ENCODE measurements at regions not wholly inside any gene's neighbourhood (a gene's known extent, or its start where the extent isn't known, plus 50 kb on each side); places are given as distances from the start of the nearest gene placed in this dataset.

- Histone ChIP-seq H4K20me1 (ENCODE audit: insufficient read depth, low read length, poor library complexity, severe bottlenecking) (no peaks in the 10 kb centered on the region), H3K4me2 (ENCODE audit: low read depth, low read length, poor library complexity, severe bottlenecking) (no peak overlapping the region), H3F3A (ENCODE audit: low read depth) (no peaks in the 10 kb centered on the region), H3K9me3 (ENCODE audit: insufficient read depth, low read depth, low read length) (peaks cover 3% of the 10 kb centered on the region; the same call in 1 of the 2 replicates), H3K9ac (ENCODE audit: low read depth, low read length, poor library complexity, severe bottlenecking) (no peak overlapping the region), H3K36me3 (ENCODE audit: insufficient read depth, low read length) (no peaks in the 10 kb centered on the region), H3K27me3 (ENCODE audit: insufficient read depth, low read length, poor library complexity, severe bottlenecking) (no peaks in the 10 kb centered on the region), H2AFZ (ENCODE audit: low read length) (no peak overlapping the region), H3K4me1 (ENCODE audit: insufficient read depth, low read length, poor library complexity, severe bottlenecking) (no peaks in the 10 kb centered on the region), H3K79me2 (ENCODE audit: insufficient read depth, low read length) (no peaks in the 10 kb centered on the region), H3K4me3 (ENCODE audit: low read length, poor library complexity, severe bottlenecking) (no peak overlapping the region), H3K9me2 (replicated peaks; ENCODE audit: low read depth, low read length) (no peaks in the 10 kb centered on the region)
- no peak for TF ChIP-seq CTCF (conservative IDR thresholded peaks at IDR 0.05; ENCODE audit: low read length)
- no peak for TF ChIP-seq EZH2phosphoT487 (IDR thresholded peaks at IDR 0.05; ENCODE audit: borderline replicate concordance)
Observed at GRCh38 chr15:81916451-81916850, 129.4 kb downstream of the MEX3B start.

- Histone ChIP-seq H3F3A (ENCODE audit: low read depth) (no peaks in the 10 kb centered on the region), H3K36me3 (ENCODE audit: insufficient read depth, low read length) (no peaks in the 10 kb centered on the region), H3K9me2 (replicated peaks; ENCODE audit: low read depth, low read length) (no peaks in the 10 kb centered on the region), H3K79me2 (ENCODE audit: insufficient read depth, low read length) (no peaks in the 10 kb centered on the region), H3K9me3 (ENCODE audit: insufficient read depth, low read depth, low read length) (peaks cover 3% of the 10 kb centered on the region; the same call in 1 of the 2 replicates), H3K4me2 (ENCODE audit: low read depth, low read length, poor library complexity, severe bottlenecking) (no peak overlapping the region), H3K4me1 (ENCODE audit: insufficient read depth, low read length, poor library complexity, severe bottlenecking) (no peaks in the 10 kb centered on the region), H3K27me3 (ENCODE audit: insufficient read depth, low read length, poor library complexity, severe bottlenecking) (no peaks in the 10 kb centered on the region), H3K4me3 (ENCODE audit: low read length, poor library complexity, severe bottlenecking) (no peak overlapping the region), H4K20me1 (ENCODE audit: insufficient read depth, low read length, poor library complexity, severe bottlenecking) (no peaks in the 10 kb centered on the region), H3K9ac (ENCODE audit: low read depth, low read length, poor library complexity, severe bottlenecking) (no peak overlapping the region), H2AFZ (ENCODE audit: low read length) (no peak overlapping the region)
- TF ChIP-seq EZH2phosphoT487 (IDR thresholded peaks at IDR 0.05; ENCODE audit: borderline replicate concordance): no peak
- TF ChIP-seq CTCF (conservative IDR thresholded peaks at IDR 0.05; ENCODE audit: low read length): no peak
Observed at GRCh38 chr15:81915990-81916389, 129.8 kb downstream of the MEX3B start.

DNA sequence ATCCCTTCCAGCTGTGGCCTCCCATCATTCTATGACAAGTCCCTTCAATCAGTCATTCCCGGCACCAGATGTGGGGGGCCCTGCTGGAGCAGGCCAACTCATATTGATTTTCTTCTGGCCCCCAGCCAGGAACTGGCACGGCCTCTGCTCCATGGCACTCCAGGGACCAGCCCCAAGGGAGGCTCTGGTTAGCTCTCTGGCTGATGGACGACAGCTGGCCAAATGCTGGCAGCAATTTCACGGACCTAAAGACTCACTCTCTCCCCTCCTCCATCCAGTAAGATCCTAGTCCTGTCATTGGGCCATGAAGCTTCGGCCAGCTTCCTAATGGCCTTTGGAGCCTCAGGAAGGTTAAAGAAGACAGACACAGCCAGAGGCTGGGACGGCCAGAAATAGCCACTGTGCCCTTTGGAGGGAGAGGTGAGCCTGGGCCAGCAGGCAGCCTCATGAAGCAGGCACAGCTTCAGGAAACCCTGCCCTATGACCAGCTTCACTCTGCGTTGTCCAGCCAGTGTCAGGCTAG is 131.0 kb downstream of the MEX3B start:
- Histone ChIP-seq H2AFZ (ENCODE audit: low read length) (no peak overlapping the region), H4K20me1 (ENCODE audit: insufficient read depth, low read length, poor library complexity, severe bottlenecking) (no peaks in the 10 kb centered on the region), H3K4me2 (ENCODE audit: low read depth, low read length, poor library complexity, severe bottlenecking) (no peak overlapping the region), H3K79me2 (ENCODE audit: insufficient read depth, low read length) (no peaks in the 10 kb centered on the region), H3K9me3 (ENCODE audit: insufficient read depth, low read depth, low read length) (peaks cover 3% of the 10 kb centered on the region; the same call in 1 of the 2 replicates), H3K4me1 (ENCODE audit: insufficient read depth, low read length, poor library complexity, severe bottlenecking) (no peaks in the 10 kb centered on the region), H3K36me3 (ENCODE audit: insufficient read depth, low read length) (no peaks in the 10 kb centered on the region), H3K4me3 (ENCODE audit: low read length, poor library complexity, severe bottlenecking) (no peak overlapping the region), H3K27me3 (ENCODE audit: insufficient read depth, low read length, poor library complexity, severe bottlenecking) (no peaks in the 10 kb centered on the region), H3F3A (ENCODE audit: low read depth) (no peaks in the 10 kb centered on the region), H3K9ac (ENCODE audit: low read depth, low read length, poor library complexity, severe bottlenecking) (no peak overlapping the region), H3K9me2 (replicated peaks; ENCODE audit: low read depth, low read length) (no peaks in the 10 kb centered on the region)
- no peak for TF ChIP-seq EZH2phosphoT487 (IDR thresholded peaks at IDR 0.05; ENCODE audit: borderline replicate concordance)
- no peak for TF ChIP-seq CTCF (conservative IDR thresholded peaks at IDR 0.05; ENCODE audit: low read length)

Data from Loucy (cell line).